HUES48 (cell line): ENCODE measurements at regions not wholly inside any gene's neighbourhood (a gene's known extent, or its start where the extent isn't known, plus 50 kb on each side); places are given as distances from the start of the nearest gene placed in this dataset.

ENCODE experiments used
- H3K27ac ChIP-seq: one replicate; pipeline ENCODE4 v1.7.0; 2013; ENCODE audit warnings: low read depth, low read length, inconsistent platforms
- H3K27me3 ChIP-seq: 2 replicates; pipeline ENCODE4 v1.6.1; 2013; ENCODE audit warnings: mild to moderate bottlenecking, low read length; ENCODE audit not compliant: control insufficient read depth, insufficient read depth
- H3K36me3 ChIP-seq: 2 replicates; pipeline ENCODE4 v1.6.1; 2013; ENCODE audit warnings: low read length; ENCODE audit not compliant: control insufficient read depth, insufficient read depth
- H3K4me1 ChIP-seq: 2 replicates; pipeline ENCODE4 v1.6.1; 2013; ENCODE audit warnings: mild to moderate bottlenecking, low read length; ENCODE audit not compliant: control insufficient read depth, insufficient read depth
- H3K4me3 ChIP-seq: 2 replicates; pipeline ENCODE4 v1.5.1; 2013; ENCODE audit warnings: mild to moderate bottlenecking, low read depth, low read length
- H3K9ac ChIP-seq: 2 replicates; pipeline ENCODE4 v1.6.1; 2013; ENCODE audit warnings: mild to moderate bottlenecking, low read depth, low read length, moderate library complexity
- H3K9me3 ChIP-seq: 2 replicates; pipeline ENCODE4 v1.6.1; 2013; ENCODE audit warnings: low read length; ENCODE audit not compliant: control insufficient read depth, insufficient read depth

DNA sequence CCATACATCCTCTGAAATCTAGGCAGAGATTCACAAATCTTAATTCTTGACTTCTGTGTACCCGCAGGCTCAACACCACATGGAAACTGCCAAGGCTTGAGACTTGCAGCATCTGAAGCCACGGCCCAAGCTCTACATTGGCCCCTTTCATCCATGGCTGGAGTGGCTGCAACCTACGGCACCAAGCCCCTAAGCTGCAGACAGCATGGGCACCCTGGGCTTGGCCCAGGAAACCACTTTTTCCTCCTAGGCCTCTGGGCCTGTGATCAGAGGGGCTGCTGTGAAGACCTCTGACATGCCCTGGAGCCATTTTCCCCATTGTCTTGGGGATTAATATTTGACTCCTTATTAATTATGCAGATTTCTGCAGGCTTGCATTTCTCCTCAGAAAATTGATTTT lies 457.9 kb downstream of the GRIA2 start:
- no peak overlapping the region for H3K27ac ChIP-seq

GRCh38 chr4:157674699-157675098 lies 454.2 kb downstream of the GRIA2 start:
- no peaks in the 10 kb centered on the region for H3K27me3 ChIP-seq
- no peak overlapping the region for H3K4me3 ChIP-seq
- H3K4me1 ChIP-seq: no peaks in the 10 kb centered on the region
- peaks cover 7% of the 10 kb centered on the region; the same call in 1 of the 2 replicates for H3K9me3 ChIP-seq
- no peak overlapping the region for H3K9ac ChIP-seq
- no peaks in the 10 kb centered on the region for H3K36me3 ChIP-seq
- H3K27ac ChIP-seq: no peak overlapping the region

More for the DNA sequence above, 457.9 kb downstream of the GRIA2 start:
- H3K36me3 ChIP-seq: no peaks in the 10 kb centered on the region
- peaks cover 7% of the 10 kb centered on the region; the same call in 1 of the 2 replicates for H3K9me3 ChIP-seq
- H3K9ac ChIP-seq: no peak overlapping the region
- no peaks in the 10 kb centered on the region for H3K27me3 ChIP-seq
- H3K4me1 ChIP-seq: no peaks in the 10 kb centered on the region
- H3K4me3 ChIP-seq: no peak overlapping the region

- H3K27me3 ChIP-seq: no peaks in the 10 kb centered on the region
- H3K9me3 ChIP-seq: no peaks in the 10 kb centered on the region
- H3K36me3 ChIP-seq: no peaks in the 10 kb centered on the region
- peaks cover 2% of the 10 kb centered on the region; the same call in 1 of the 2 replicates for H3K4me1 ChIP-seq
- H3K9ac ChIP-seq: no peak overlapping the region
- H3K4me3 ChIP-seq: no peak overlapping the region
- no peak overlapping the region for H3K27ac ChIP-seq
Observed at GRCh38 chr4:157667836-157668235, 447.3 kb downstream of the GRIA2 start.

GRCh38 chr4:157664726-157665125 lies 444.2 kb downstream of the GRIA2 start:
- no peak overlapping the region for H3K27ac ChIP-seq
- no peaks in the 10 kb centered on the region for H3K27me3 ChIP-seq
- H3K9ac ChIP-seq: no peak overlapping the region
- no peak overlapping the region for H3K4me3 ChIP-seq
- no peaks in the 10 kb centered on the region for H3K9me3 ChIP-seq
- H3K36me3 ChIP-seq: no peaks in the 10 kb centered on the region
- H3K4me1 ChIP-seq: peaks cover 4% of the 10 kb centered on the region; the same call in 1 of the 2 replicates

- H3K27ac ChIP-seq: no peak overlapping the region
- no peaks in the 10 kb centered on the region for H3K27me3 ChIP-seq
- H3K4me3 ChIP-seq: no peak overlapping the region
- no peaks in the 10 kb centered on the region for H3K9me3 ChIP-seq
- no peaks in the 10 kb centered on the region for H3K4me1 ChIP-seq
- H3K36me3 ChIP-seq: no peaks in the 10 kb centered on the region
- no peak overlapping the region for H3K9ac ChIP-seq
Observed at GRCh38 chr4:157655096-157655809, 434.7 kb downstream of the GRIA2 start.

DNA sequence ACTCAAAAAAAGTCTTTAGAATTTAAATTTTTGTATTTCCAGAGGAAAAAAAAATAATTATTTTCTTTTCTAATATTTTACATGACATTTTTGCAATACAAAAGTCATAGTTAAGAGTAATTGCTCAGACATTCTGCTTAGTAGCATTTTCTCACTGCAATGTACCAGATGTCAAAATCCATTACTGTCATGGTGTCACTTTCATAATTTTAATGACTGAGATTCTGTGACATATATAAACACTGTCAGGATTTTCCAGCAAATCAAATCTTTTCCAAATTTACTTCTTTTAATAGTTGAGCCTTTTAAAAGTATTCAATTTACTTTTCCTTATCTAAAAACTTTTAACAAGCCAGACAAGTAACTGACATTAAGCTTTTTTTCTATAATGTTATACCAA lies 422.7 kb downstream of the GRIA2 start:
- Histone ChIP-seq H3K9ac (no peak overlapping the region), H3K27ac (no peak overlapping the region), H3K27me3 (no peaks in the 10 kb centered on the region), H3K4me3 (no peak overlapping the region), H3K36me3 (no peaks in the 10 kb centered on the region), H3K4me1 (no peaks in the 10 kb centered on the region), H3K9me3 (peaks cover 9% of the 10 kb centered on the region; the same call in 1 of the 2 replicates)

- Histone ChIP-seq H3K9me3 (peaks cover 12% of the 10 kb centered on the region; the same call in 1 of the 2 replicates), H3K27ac (no peak overlapping the region), H3K4me3 (no peak overlapping the region), H3K36me3 (no peaks in the 10 kb centered on the region), H3K9ac (no peak overlapping the region), H3K27me3 (no peaks in the 10 kb centered on the region), H3K4me1 (peaks cover 6% of the 10 kb centered on the region; the same call in 1 of the 2 replicates)
Observed at GRCh38 chr4:157634057-157634456, 413.5 kb downstream of the GRIA2 start.

GRCh38 chr4:157616741-157617472 lies 396.4 kb downstream of the GRIA2 start:
- Histone ChIP-seq H3K4me1 (no peaks in the 10 kb centered on the region), H3K27me3 (no peaks in the 10 kb centered on the region), H3K9ac (no peak overlapping the region), H3K36me3 (no peaks in the 10 kb centered on the region), H3K4me3 (no peak overlapping the region), H3K9me3 (no peaks in the 10 kb centered on the region), H3K27ac (no peak overlapping the region)

- no peak overlapping the region for H3K4me3 ChIP-seq
- H3K27me3 ChIP-seq: no peaks in the 10 kb centered on the region
Observed at GRCh38 chr4:157607996-157608395, 387.5 kb downstream of the GRIA2 start.

DNA sequence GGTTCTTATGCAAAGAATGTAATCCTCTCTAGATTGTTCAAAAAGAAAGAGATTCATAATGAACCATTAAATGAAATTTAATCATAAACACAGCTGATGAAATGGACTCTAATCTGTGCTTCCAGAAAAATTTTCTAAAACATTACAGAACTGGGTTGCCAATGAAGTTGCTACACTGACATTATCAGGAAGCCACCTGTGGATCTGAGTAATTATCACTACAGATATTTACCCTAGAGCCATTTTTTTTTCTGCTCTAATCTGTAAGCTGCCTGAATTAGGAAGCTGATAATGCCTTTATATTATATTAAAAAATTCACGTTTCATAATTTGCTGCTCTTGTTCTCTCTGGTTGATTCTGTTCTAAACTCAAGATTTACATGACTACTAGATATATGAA lies 380.1 kb downstream of the GRIA2 start:
- Histone ChIP-seq H3K36me3 (no peaks in the 10 kb centered on the region), H3K27ac (no peak overlapping the region), H3K9me3 (no peaks in the 10 kb centered on the region), H3K4me3 (no peak overlapping the region), H3K9ac (no peak overlapping the region), H3K27me3 (no peaks in the 10 kb centered on the region), H3K4me1 (peaks cover 7% of the 10 kb centered on the region)

More at GRCh38 chr4:157607996-157608395, 387.5 kb downstream of the GRIA2 start:
- Histone ChIP-seq H3K4me1 (no peaks in the 10 kb centered on the region), H3K27ac (no peak overlapping the region), H3K36me3 (no peaks in the 10 kb centered on the region), H3K9me3 (no peaks in the 10 kb centered on the region), H3K9ac (no peak overlapping the region)

- Histone ChIP-seq H3K9me3 (no peaks in the 10 kb centered on the region), H3K4me1 (peaks cover 9% of the 10 kb centered on the region; the same call in 1 of the 2 replicates), H3K9ac (no peak overlapping the region), H3K4me3 (no peak overlapping the region), H3K27ac (no peak overlapping the region), H3K36me3 (no peaks in the 10 kb centered on the region), H3K27me3 (no peaks in the 10 kb centered on the region)
Observed at GRCh38 chr4:157591245-157591644, 370.7 kb downstream of the GRIA2 start.
